ENCODE measurements at regions not wholly inside any gene's neighbourhood (a gene's known extent, or its start where the extent isn't known, plus 50 kb on each side); places are given as distances from the start of the nearest gene placed in this dataset.

GRCh38 chr10:2851566-2851965, 215.8 kb upstream of the PFKP start:
- ChIA-PET POLR2A (ENCODE audit: partially characterized antibody) (no interaction called here), CTCF (ENCODE audit: partially characterized antibody) (no interaction called here)
- Histone ChIP-seq H3K27ac (ENCODE audit: low read depth, low read length) (no peak overlapping the region), H3K4me3 (ENCODE audit: low read length in 2 of 2) (no peak overlapping the region), H3K9me3 (ENCODE audit: control insufficient read depth in 1 of 2, low read length in 2 of 2) (no peaks in the 10 kb centered on the region), H3K36me3 (ENCODE audit: insufficient read depth, low read length) (no peaks in the 10 kb centered on the region), H3K4me1 (ENCODE audit: insufficient read depth, low read length) (no peaks in the 10 kb centered on the region), H3K27me3 (ENCODE audit: insufficient read depth, low read length) (no peaks in the 10 kb centered on the region)
- Mint-ChIP-seq H3K27me3 (peaks cover 10% of the 10 kb centered on the region in 2 donors), H3K9me3 (peaks cover 0 to 2% (median 0%) of the 10 kb centered on the region in 8 donors), H3K36me3 (no peaks in the 10 kb centered on the region), H3K27ac (no peak overlapping the region), H3K4me3 (no peak overlapping the region), H3K4me1 (no peaks in the 10 kb centered on the region)
- DNase-seq, result no peak
- intact Hi-C loops (cut with micrococcal nuclease), result no loop called here

GRCh38 chr10:2850202-2850601, 217.1 kb upstream of the PFKP start:
- Mint-ChIP-seq H3K27ac (no peak overlapping the region), H3K9me3 (peaks cover 0 to 2% (median 0%) of the 10 kb centered on the region in 8 donors), H3K27me3 (peaks cover 8 to 10% of the 10 kb centered on the region in 2 donors), H3K36me3 (no peaks in the 10 kb centered on the region), H3K4me3 (no peak overlapping the region), H3K4me1 (no peaks in the 10 kb centered on the region)
- intact Hi-C loops (cut with micrococcal nuclease), result no loop called here
- no peaks in the 10 kb centered on the region for H3K27me3 ChIP-seq (ENCODE audit: insufficient read depth, low read length)
- no peak overlapping the region for H3K4me3 ChIP-seq (ENCODE audit: low read length in 2 of 2)
- POLR2A ChIA-PET (ENCODE audit: partially characterized antibody), result no interaction called here
- CTCF ChIA-PET (ENCODE audit: partially characterized antibody), result no interaction called here
- H3K9me3 ChIP-seq (ENCODE audit: control insufficient read depth in 1 of 2, low read length in 2 of 2), result no peaks in the 10 kb centered on the region
- H3K36me3 ChIP-seq (ENCODE audit: insufficient read depth, low read length), result no peaks in the 10 kb centered on the region
- DNase-seq, result no peak
- H3K4me1 ChIP-seq (ENCODE audit: insufficient read depth, low read length), result no peaks in the 10 kb centered on the region
- no peak overlapping the region for H3K27ac ChIP-seq (ENCODE audit: low read depth, low read length)

- H3K4me1 ChIP-seq (ENCODE audit: insufficient read depth, low read length), result no peaks in the 10 kb centered on the region
- POLR2A ChIA-PET (ENCODE audit: partially characterized antibody), result no interaction called here
These were observed 222.4 kb upstream of the PFKP start for GRCh38 chr10:2844925-2845324.

GRCh38 chr10:2839081-2839725, 228.1 kb upstream of the PFKP start:
- no peaks in the 10 kb centered on the region for H3K9me3 Mint-ChIP-seq
- peak in 1 of 5 donors; percentile 5 for DNase-seq
- no peaks in the 10 kb centered on the region for H3K36me3 Mint-ChIP-seq
- Histone ChIP-seq H3K36me3 (ENCODE audit: insufficient read depth, low read length) (no peaks in the 10 kb centered on the region), H3K27me3 (ENCODE audit: insufficient read depth, low read length) (no peaks in the 10 kb centered on the region), H3K9me3 (ENCODE audit: control insufficient read depth in 1 of 2, low read length in 2 of 2) (no peaks in the 10 kb centered on the region), H3K4me1 (ENCODE audit: insufficient read depth, low read length) (no peaks in the 10 kb centered on the region), H3K27ac (ENCODE audit: low read depth, low read length) (no peak overlapping the region), H3K4me3 (ENCODE audit: low read length in 2 of 2) (no peak overlapping the region)
- H3K4me3 Mint-ChIP-seq, result no peak overlapping the region
- intact Hi-C loops (cut with micrococcal nuclease), result no loop called here
- CTCF ChIA-PET (ENCODE audit: partially characterized antibody), result interaction anchor here (1.4 kb wide), 1 partner anchor 139 kb away, joined by 3 read pairs; no protein-coding TSS in a partner anchor
- H3K27ac Mint-ChIP-seq, result no peak overlapping the region
- POLR2A ChIA-PET (ENCODE audit: partially characterized antibody), result no interaction called here
- H3K27me3 Mint-ChIP-seq, result peaks cover 14 to 26% of the 10 kb centered on the region in 2 donors
- H3K4me1 Mint-ChIP-seq, result no peaks in the 10 kb centered on the region

More at GRCh38 chr10:2844925-2845324, 222.4 kb upstream of the PFKP start:
- Histone ChIP-seq H3K36me3 (ENCODE audit: insufficient read depth, low read length) (no peaks in the 10 kb centered on the region), H3K9me3 (ENCODE audit: control insufficient read depth in 1 of 2, low read length in 2 of 2) (no peaks in the 10 kb centered on the region), H3K27ac (ENCODE audit: low read depth, low read length) (no peak overlapping the region), H3K4me3 (ENCODE audit: low read length in 2 of 2) (no peak overlapping the region), H3K27me3 (ENCODE audit: insufficient read depth, low read length) (no peaks in the 10 kb centered on the region)
- CTCF ChIA-PET (ENCODE audit: partially characterized antibody), result no interaction called here
- Mint-ChIP-seq H3K4me3 (no peak overlapping the region), H3K4me1 (no peaks in the 10 kb centered on the region), H3K27ac (no peak overlapping the region), H3K36me3 (no peaks in the 10 kb centered on the region), H3K27me3 (peaks cover 10 to 16% of the 10 kb centered on the region in 2 donors), H3K9me3 (peaks cover 0 to 2% (median 0%) of the 10 kb centered on the region in 8 donors)
- intact Hi-C loops (cut with micrococcal nuclease), result no loop called here
- no peak for DNase-seq

GRCh38 chr10:2837674-2838073, 229.7 kb upstream of the PFKP start:
- Histone ChIP-seq H3K36me3 (ENCODE audit: insufficient read depth, low read length) (no peaks in the 10 kb centered on the region), H3K27me3 (ENCODE audit: insufficient read depth, low read length) (no peaks in the 10 kb centered on the region), H3K9me3 (ENCODE audit: control insufficient read depth in 1 of 2, low read length in 2 of 2) (no peaks in the 10 kb centered on the region), H3K27ac (ENCODE audit: low read depth, low read length) (no peak overlapping the region), H3K4me3 (ENCODE audit: low read length in 2 of 2) (no peak overlapping the region), H3K4me1 (ENCODE audit: insufficient read depth, low read length) (no peaks in the 10 kb centered on the region)
- Mint-ChIP-seq H3K4me3 (no peak overlapping the region), H3K9me3 (no peaks in the 10 kb centered on the region), H3K27ac (no peak overlapping the region), H3K27me3 (peaks cover 12 to 29% of the 10 kb centered on the region in 2 donors), H3K4me1 (no peaks in the 10 kb centered on the region), H3K36me3 (no peaks in the 10 kb centered on the region)
- ChIA-PET CTCF (ENCODE audit: partially characterized antibody) (interaction anchor here (1.4 kb wide), 1 partner anchor 140 kb away, joined by 3 read pairs; no protein-coding TSS in a partner anchor), POLR2A (ENCODE audit: partially characterized antibody) (no interaction called here)
- no peak for DNase-seq
- intact Hi-C loops (cut with micrococcal nuclease), result no loop called here

- H3K27ac Mint-ChIP-seq, result no peak overlapping the region
- no peak overlapping the region for H3K4me3 Mint-ChIP-seq
- H3K9me3 Mint-ChIP-seq, result no peaks in the 10 kb centered on the region
- DNase-seq, result no peak
- no peak overlapping the region for H3K27ac ChIP-seq (ENCODE audit: low read depth, low read length)
- H3K4me3 ChIP-seq (ENCODE audit: low read length in 2 of 2), result no peak overlapping the region
- no peaks in the 10 kb centered on the region for H3K27me3 ChIP-seq (ENCODE audit: insufficient read depth, low read length)
- ChIA-PET CTCF (ENCODE audit: partially characterized antibody) (no interaction called here), POLR2A (ENCODE audit: partially characterized antibody) (no interaction called here)
- H3K4me1 ChIP-seq (ENCODE audit: insufficient read depth, low read length), result no peaks in the 10 kb centered on the region
- H3K9me3 ChIP-seq (ENCODE audit: control insufficient read depth in 1 of 2, low read length in 2 of 2), result no peaks in the 10 kb centered on the region
- peaks cover 13 to 29% of the 10 kb centered on the region in 2 donors for H3K27me3 Mint-ChIP-seq
- no peaks in the 10 kb centered on the region for H3K36me3 Mint-ChIP-seq
- no peaks in the 10 kb centered on the region for H3K36me3 ChIP-seq (ENCODE audit: insufficient read depth, low read length)
- H3K4me1 Mint-ChIP-seq, result no peaks in the 10 kb centered on the region
- intact Hi-C loops (cut with micrococcal nuclease), result no loop called here
These were observed 230.3 kb upstream of the PFKP start for GRCh38 chr10:2836921-2837662.

- ChIA-PET CTCF (ENCODE audit: partially characterized antibody) (no interaction called here), POLR2A (ENCODE audit: partially characterized antibody) (no interaction called here)
- Mint-ChIP-seq H3K36me3 (no peaks in the 10 kb centered on the region), H3K4me3 (no peak overlapping the region), H3K27ac (no peak overlapping the region), H3K9me3 (no peaks in the 10 kb centered on the region), H3K27me3 (peaks cover 7 to 18% of the 10 kb centered on the region in 2 donors), H3K4me1 (no peaks in the 10 kb centered on the region)
- Histone ChIP-seq H3K4me1 (ENCODE audit: insufficient read depth, low read length) (no peaks in the 10 kb centered on the region), H3K9me3 (ENCODE audit: control insufficient read depth in 1 of 2, low read length in 2 of 2) (no peaks in the 10 kb centered on the region), H3K4me3 (ENCODE audit: low read length in 2 of 2) (no peak overlapping the region), H3K27ac (ENCODE audit: low read depth, low read length) (no peak overlapping the region), H3K27me3 (ENCODE audit: insufficient read depth, low read length) (no peaks in the 10 kb centered on the region), H3K36me3 (ENCODE audit: insufficient read depth, low read length) (no peaks in the 10 kb centered on the region)
- DNase-seq, result no peak
- intact Hi-C loops (cut with micrococcal nuclease), result no loop called here
These were observed 233.1 kb upstream of the PFKP start for GRCh38 chr10:2834214-2834613.
